Lung (tissue), 11 donors: ENCODE measurements at regions not wholly inside any gene's neighbourhood (a gene's known extent, or its start where the extent isn't known, plus 50 kb on each side); places are given as distances from the start of the nearest gene placed in this dataset.

ENCODE experiments used
- ATAC-seq: fragments of 200-7000 bp; cut with Tn5 transposase; one replicate; pipeline ENCODE4 v1.9.1; 2020; ENCODE audit warnings: moderate number of reproducible peaks; ENCODE audit not compliant: insufficient read depth, low FRiP score
- DNase-seq, 3 donors: peaks; one replicate each; pipeline ENCODE4 v3.0.0-alpha.2; 2013 to 2017
- H3K27ac ChIP-seq, 2 donors: one replicate each; pipeline ENCODE4 v1.5.1; 2013; ENCODE audit warnings: mild to moderate bottlenecking in 2 of 2, moderate library complexity in 2 of 2, control low read depth in 1 of 2, inconsistent platforms in 1 of 2, low read depth in 1 of 2, low read length in 1 of 2
- H3K27me3 ChIP-seq, 3 donors: one replicate each; pipeline ENCODE4 v1.5.1; 2013; ENCODE audit warnings: low read length in 2 of 3; ENCODE audit not compliant: control insufficient read depth in 3 of 3, insufficient read depth in 3 of 3
- H3K36me3 ChIP-seq, 4 donors: one replicate each; pipeline ENCODE4 v1.5.1; 2013; ENCODE audit warnings: low read length in 4 of 4, mild to moderate bottlenecking in 1 of 4, moderate library complexity in 1 of 4; ENCODE audit not compliant: control insufficient read depth in 4 of 4, insufficient read depth in 4 of 4
- H3K4me1 ChIP-seq, 5 donors: one replicate each; pipeline ENCODE4 v1.5.1; 2013; ENCODE audit warnings: low read length in 5 of 5, mild to moderate bottlenecking in 2 of 5, moderate library complexity in 1 of 5; ENCODE audit not compliant: control insufficient read depth in 5 of 5, insufficient read depth in 5 of 5
- H3K4me3 ChIP-seq: one replicate; pipeline ENCODE4 v1.5.1; 2013; ENCODE audit warnings: mild to moderate bottlenecking, control low read depth, moderate library complexity
- H3K9ac ChIP-seq, 2 donors: one replicate each; pipeline ENCODE4 v1.5.1; 2013; ENCODE audit warnings: low read length in 2 of 2, control low read depth in 1 of 2; ENCODE audit not compliant: insufficient read depth in 1 of 2
- H3K9me3 ChIP-seq, 4 donors: one replicate each; pipeline ENCODE4 v1.5.1; 2013; ENCODE audit warnings: low read length in 3 of 4, mild to moderate bottlenecking in 1 of 4, moderate library complexity in 1 of 4; ENCODE audit not compliant: control insufficient read depth in 4 of 4, insufficient read depth in 3 of 4
- CTCF ChIP-seq: IDR thresholded peaks from 2 replicates; pipeline ENCODE4 v1.5.1; 2012; ENCODE audit warnings: mild to moderate bottlenecking; ENCODE audit errors: control extremely low read depth, extremely low read depth
- WGBS, 2 donors: extraction: QIAGEN DNeasy Blood & Tissue Kit; methylation state at CpG; one replicate each; pipeline ENCODE4 v1.1.7; 2013; 5-methylcytosine and 5-hydroxymethylcytosine counted together
- donor health status: control.
- donor health status: control.
- donor health status: Bipolar disorder and iron deficiency.
- donor health status: healthy.
- donor health status: DM: yes; HTN: yes; CAD: no.

- ATAC-seq (no peak), DNase-seq (no peak)
- Histone ChIP-seq H3K27me3 (no peaks in the 10 kb centered on the region), H3K4me1 (peaks cover 3 to 44% (median 15%) of the 10 kb centered on the region in 5 donors), H3K9ac (no peak overlapping the region), H3K9me3 (peaks cover 0 to 2% (median 0%) of the 10 kb centered on the region in 4 donors), H3K36me3 (no peaks in the 10 kb centered on the region), H3K4me3 (no peak overlapping the region), H3K27ac (no peak overlapping the region)
- TF ChIP-seq CTCF: no peak
- WGBS, 2 donors: 74 to 89% methylated on average over 2 of the region's 2 CpGs
Measured at GRCh38 chr15:96162322-96162721, 168.2 kb upstream of the NR2F2 start.

- peak; percentile 24 to 77 (median 60) for DNase-seq
- peaks cover 3 to 28% (median 10%) of the 10 kb centered on the region in 5 donors for H3K4me1 ChIP-seq
- no peak overlapping the region for H3K9ac ChIP-seq
- TF ChIP-seq CTCF: no peak
- no peaks in the 10 kb centered on the region for H3K36me3 ChIP-seq
- no peaks in the 10 kb centered on the region for H3K27me3 ChIP-seq
- WGBS, 2 donors: 65 to 69% methylated on average over 4 of the region's 4 CpGs
- ATAC-seq: no peak
- no peak overlapping the region for H3K4me3 ChIP-seq
- H3K9me3 ChIP-seq: peaks cover 0 to 2% (median 0%) of the 10 kb centered on the region in 4 donors
- H3K27ac ChIP-seq: no peak overlapping the region
Measured at GRCh38 chr15:96165081-96165480, 165.4 kb upstream of the NR2F2 start.

- no peak for ATAC-seq
- Histone ChIP-seq H3K27me3 (no peaks in the 10 kb centered on the region), H3K9ac (no peak overlapping the region), H3K4me1 (peaks cover 3 to 21% (median 8%) of the 10 kb centered on the region in 5 donors), H3K9me3 (peaks cover 0 to 2% (median 0%) of the 10 kb centered on the region in 4 donors), H3K36me3 (no peaks in the 10 kb centered on the region), H3K27ac (no peak overlapping the region), H3K4me3 (no peak overlapping the region)
- no peak for TF ChIP-seq CTCF
- no peak for DNase-seq
- 78 to 86% methylated on average over 2 of the region's 2 CpGs for WGBS, 2 donors
Measured at GRCh38 chr15:96165775-96166174, 164.7 kb upstream of the NR2F2 start.
